A549 (cell line): ENCODE measurements at regions not wholly inside any gene's neighbourhood (a gene's known extent, or its start where the extent isn't known, plus 50 kb on each side); places are given as distances from the start of the nearest gene placed in this dataset.
"Not testable (repeated sequence)": the region's sequence is repeated elsewhere in the genome, so short reads cannot be mapped to it uniquely, and the experiment has no call there.

Experiments
- ATAC-seq, 2 experiments: fragments of 200-7000 bp in 1 of 2; fragments of >200 bp in 1 of 2; cut with Nextera tagmentation in 1 of 2; cut with Tn5 transposase in 1 of 2; 3 replicates each; pipeline versions ENCODE4 v1.8.0 to v1.9.1; 2018 to 2020; ENCODE audit warnings: mild to moderate bottlenecking in 1 of 2, moderate library complexity in 1 of 2
- CTCF ChIA-PET: fragments of 300-600 bp; sonication (Branson Sonifier 250); formaldehyde crosslinking; extraction: SDS; loops from one replicate; lab custom pipeline; 2021; ENCODE audit warnings: antibody characterized with exemption, inconsistent platforms; lab: Yijun Ruan, JAX
- POLR2A ChIA-PET: fragments of 350-600 bp; formaldehyde crosslinking; extraction: SDS; loops from one replicate; lab custom pipeline; 2021; ENCODE audit warnings: antibody characterized with exemption, inconsistent platforms; lab: Yijun Ruan, JAX
- DNase-seq, 2 experiments: peaks; one replicate each; pipeline versions ENCODE4 v3.0.0 to v3.0.0-alpha.2; 2011 to 2016; ENCODE audit warnings: low read depth in 1 of 2, low spot score in 1 of 2
- FAIRE-seq: peaks from 2 replicates; lab custom pipeline; 2011; peaks lifted over from hg19 to GRCh38; lab: Jason Lieb, UNC
- H3K27ac ChIP-seq, 2 experiments: fragments of >200 bp; sonication (Bioruptor Twin); formaldehyde crosslinking; 3 replicates each; pipeline ENCODE4 v1.5.1; 2016 to 2017
- H3K4me1 ChIP-seq: fragments of >200 bp; sonication (Bioruptor Twin); formaldehyde crosslinking; 3 replicates; pipeline ENCODE4 v1.6.1; 2016
- H3K4me2 ChIP-seq: fragments of >200 bp; sonication (Bioruptor Twin); formaldehyde crosslinking; 3 replicates; pipeline ENCODE4 v1.6.1; 2016
- H3K4me3 ChIP-seq: fragments of >200 bp; sonication (Bioruptor Twin); formaldehyde crosslinking; 3 replicates; pipeline ENCODE4 v1.5.1; 2016
- H3K9me3 ChIP-seq: fragments of >200 bp; sonication (Bioruptor Twin); formaldehyde crosslinking; 3 replicates; pipeline ENCODE4 v1.6.1; 2016
- CEBPB ChIP-seq, 2 experiments: fragments of >200 bp in 1 of 2; sonication (Bioruptor Twin) in 1 of 2; formaldehyde crosslinking in 1 of 2; IDR thresholded peaks; 2 replicates each; pipeline ENCODE4 v1.6.1; 2012 to 2016
- RAD21 ChIP-seq, 2 experiments: fragments of >200 bp in 1 of 2; sonication (Bioruptor Twin) in 1 of 2; formaldehyde crosslinking in 1 of 2; IDR thresholded peaks in 1 of 2; conservative IDR thresholded peaks in 1 of 2; 2 replicates in 1 of 2; 3 replicates in 1 of 2; pipeline ENCODE4 v1.6.1; 2012 to 2018; ENCODE audit warnings: inconsistent platforms in 1 of 2
- WGBS: methylation state at CpG from one replicate; pipeline ENCODE4 v1.1.6; 2017; ENCODE audit errors: missing lambda C conversion rate; 5-methylcytosine and 5-hydroxymethylcytosine counted together
- small RNA-seq, 6 experiments: library from RNA; depleted of rRNA; stranded (forward); fragments of <200 nt; gene quantifications; one replicate each; pipeline ENCODE3, GENCODE V24; 2012

- 50% methylated on average over 3 of the region's 4 CpGs for WGBS
- TF ChIP-seq RAD21 (conservative IDR thresholded peaks at IDR 0.05 in 1 of 2, IDR thresholded peaks at IDR 0.05 in 1 of 2) = peak in 1 of 2 experiments; percentile 34; a peak in 2 of 5 replicates
- TF ChIP-seq, all 56 proteins: peak for 1; not testable (repeated sequence) for 55
- H3K27ac ChIP-seq, H3K4me2 ChIP-seq, ATAC-seq, POLR2A ChIA-PET, FAIRE-seq, H3K4me3 ChIP-seq, H3K9me3 ChIP-seq, H3K4me1 ChIP-seq: not testable (repeated sequence)
- CTCF ChIA-PET = interaction anchor here (0.8 kb wide), 1 partner anchor 336 kb away, joined by 5 read pairs; no protein-coding TSS in a partner anchor
- DNase-seq = peak in 1 of 2 experiments; percentile 21
Observed at GRCh38 chr3:111006485-111006884, 65.1 kb upstream of the NECTIN3 start.

GRCh38 chr3:111012388-111013248, 59.0 kb upstream of the NECTIN3 start:
- H3K27ac ChIP-seq = no peak overlapping the region
- POLR2A ChIA-PET = interaction anchor here (0.7 kb wide), 1 partner anchor 455 kb away, joined by 3 read pairs; no protein-coding TSS in a partner anchor
- TF ChIP-seq RAD21 (conservative IDR thresholded peaks at IDR 0.05 in 1 of 2, IDR thresholded peaks at IDR 0.05 in 1 of 2) (peak in 1 of 2 experiments; percentile 55; a peak in 3 of 5 replicates), CEBPB (IDR thresholded peaks at IDR 0.05) (no peak)
- TF ChIP-seq, all 56 proteins: peak for 1
- Histone ChIP-seq H3K9me3 (no peaks in the 10 kb centered on the region), H3K4me3 (no peak overlapping the region), H3K4me1 (no peaks in the 10 kb centered on the region), H3K4me2 (no peak overlapping the region)
- DNase-seq (peak in 1 of 2 experiments; percentile 24), ATAC-seq (peak; percentile 50 to 82; a peak in 5 of 6 replicates), FAIRE-seq (no peak)
- WGBS = 45% methylated on average over 7 of the region's 7 CpGs
- CTCF ChIA-PET = interaction anchor here (0.7 kb wide), 1 partner anchor 814 kb away, joined by 3 read pairs; no protein-coding TSS in a partner anchor

Small RNA genes lying in the stretch of these regions (small RNA-seq; reads per million reads assigned to genes)
- 0 reads per million in 6 experiments for gene AC078918.1
- gene MIR4445 = 0 reads per million in 6 experiments
- 0 reads per million in 6 experiments for gene RF00019
- 0 reads per million in 6 experiments for gene RNU6ATAC15P
